ENCODE measurements at regions not wholly inside any gene's neighbourhood (a gene's known extent, or its start where the extent isn't known, plus 50 kb on each side); places are given as distances from the start of the nearest gene placed in this dataset.

DNA sequence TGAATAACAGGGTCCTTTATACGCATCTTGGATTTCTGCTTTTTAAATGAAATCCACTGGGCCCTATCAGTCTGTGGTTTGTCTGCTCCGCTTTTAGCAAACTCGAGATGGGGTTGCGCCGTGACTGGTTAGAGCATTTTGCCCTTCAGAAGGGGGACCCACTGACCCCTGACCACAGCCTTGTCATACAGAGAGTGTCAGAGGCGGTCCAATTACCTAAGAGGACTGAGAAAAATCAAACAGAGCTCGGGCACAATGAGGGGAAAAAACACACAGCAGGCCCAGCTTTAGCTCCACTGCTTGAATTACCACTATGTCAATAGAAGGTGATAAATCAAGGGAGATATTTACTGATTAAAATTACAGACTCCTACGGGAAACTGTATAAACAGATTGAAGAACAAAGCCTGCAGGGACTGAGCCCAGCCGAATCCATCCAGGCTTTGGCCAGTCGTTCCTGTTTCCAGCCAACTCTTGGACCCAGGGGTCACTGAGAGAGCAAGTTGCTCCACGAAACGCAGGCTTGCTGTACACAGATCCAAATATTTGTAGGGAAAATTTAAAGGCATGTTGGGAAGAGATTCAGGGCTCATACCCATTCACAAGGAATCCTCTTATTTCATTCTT lies 131.9 kb upstream of the ZFHX3 start:
- no peak for TF ChIP-seq CTCF (IDR thresholded peaks at IDR 0.05; ENCODE audit: insufficient read depth, low read length, severe bottlenecking)
- FAIRE-seq (no peak), DNase-seq (ENCODE audit: low read depth) (no peak)
- Histone ChIP-seq H3K36me3 (ENCODE audit: control insufficient read depth, insufficient read depth, low read length) (no peaks in the 10 kb centered on the region), H3K4me3 (ENCODE audit: low read depth, low read length) (no peak overlapping the region), H3K27me3 (ENCODE audit: control insufficient read depth, insufficient read depth, low read length) (no peaks in the 10 kb centered on the region)

DNA sequence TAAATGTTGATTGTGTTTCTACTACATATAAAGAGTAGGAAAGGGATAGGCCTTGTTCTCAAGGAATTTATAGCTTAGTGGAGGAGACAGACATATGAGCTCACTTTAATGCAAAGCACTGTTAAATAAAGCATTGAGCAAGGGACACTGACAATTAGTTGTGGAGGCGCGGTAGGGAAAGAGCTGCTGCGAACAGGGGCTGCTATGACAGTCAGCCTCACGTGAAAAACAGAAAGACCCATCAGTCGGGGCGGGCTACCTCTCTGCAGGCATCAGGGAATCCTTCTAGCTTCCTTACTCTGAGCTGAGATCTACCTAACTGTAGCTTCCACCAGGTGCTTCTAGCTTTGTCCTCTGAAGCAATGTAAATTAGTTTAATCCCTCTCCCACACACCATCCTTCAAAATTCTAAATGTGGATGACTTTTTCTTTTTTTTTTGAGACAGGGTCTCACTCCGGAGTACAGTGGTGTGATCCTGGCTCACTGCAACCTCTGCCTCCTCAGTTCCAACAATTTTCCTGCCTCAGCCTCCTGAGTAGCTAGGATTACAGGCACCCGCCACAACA lies 129.9 kb upstream of the ZFHX3 start:
- no peak for TF ChIP-seq CTCF (IDR thresholded peaks at IDR 0.05; ENCODE audit: insufficient read depth, low read length, severe bottlenecking)
- Histone ChIP-seq H3K4me3 (ENCODE audit: low read depth, low read length) (no peak overlapping the region), H3K36me3 (ENCODE audit: control insufficient read depth, insufficient read depth, low read length) (no peaks in the 10 kb centered on the region), H3K27me3 (ENCODE audit: control insufficient read depth, insufficient read depth, low read length) (no peaks in the 10 kb centered on the region)
- DNase-seq (ENCODE audit: low read depth), result no peak
- FAIRE-seq, result no peak

- TF ChIP-seq CTCF (IDR thresholded peaks at IDR 0.05; ENCODE audit: insufficient read depth, low read length, severe bottlenecking), result peak; percentile 43
- Histone ChIP-seq H3K36me3 (ENCODE audit: control insufficient read depth, insufficient read depth, low read length) (no peaks in the 10 kb centered on the region), H3K4me3 (ENCODE audit: low read depth, low read length) (no peak overlapping the region), H3K27me3 (ENCODE audit: control insufficient read depth, insufficient read depth, low read length) (no peaks in the 10 kb centered on the region)
- FAIRE-seq (peak; percentile 91), DNase-seq (ENCODE audit: low read depth) (peak; percentile 97)
Measured at GRCh38 chr16:73176577-73177013, 128.7 kb upstream of the ZFHX3 start.

DNA sequence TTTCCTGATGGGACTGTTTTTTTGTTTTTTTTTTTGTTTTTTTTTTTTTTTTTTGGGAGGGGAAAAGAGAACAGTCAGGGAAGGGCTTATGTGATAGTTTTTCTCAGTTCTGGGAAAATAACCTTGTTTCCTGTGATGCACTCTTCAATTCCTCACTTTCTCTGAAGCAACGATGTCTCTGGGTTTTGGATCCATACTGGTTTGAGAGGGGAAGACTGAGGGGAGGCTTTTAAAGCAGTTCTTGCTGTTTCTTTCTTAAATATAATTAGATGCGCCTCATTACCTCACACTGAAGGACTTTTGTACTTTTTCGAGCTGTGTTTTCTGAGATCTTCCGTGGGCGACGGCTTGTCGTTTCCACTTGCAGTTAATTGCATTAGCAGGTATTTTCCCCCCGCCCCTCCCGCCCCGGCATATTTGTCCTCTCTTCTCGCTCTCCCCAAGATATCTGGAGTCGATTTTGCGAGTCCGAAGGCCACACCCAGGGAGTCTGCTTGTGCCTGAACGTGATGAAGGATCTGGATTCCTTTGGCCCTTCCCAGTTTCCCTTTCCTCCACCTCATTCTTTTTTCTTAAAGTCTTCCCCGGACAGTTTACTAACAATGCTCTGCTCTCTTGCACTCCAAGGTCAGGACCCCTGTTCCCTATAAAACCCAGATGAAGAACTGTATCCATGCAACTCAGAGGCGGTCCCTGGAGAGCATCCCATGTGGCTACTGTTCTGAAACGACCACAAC lies 125.2 kb upstream of the ZFHX3 start:
- Histone ChIP-seq H3K4me3 (ENCODE audit: low read depth, low read length) (no peak overlapping the region), H3K36me3 (ENCODE audit: control insufficient read depth, insufficient read depth, low read length) (no peaks in the 10 kb centered on the region), H3K27me3 (ENCODE audit: control insufficient read depth, insufficient read depth, low read length) (no peaks in the 10 kb centered on the region)
- DNase-seq (ENCODE audit: low read depth) (no peak), FAIRE-seq (no peak)
- no peak for TF ChIP-seq CTCF (IDR thresholded peaks at IDR 0.05; ENCODE audit: insufficient read depth, low read length, severe bottlenecking)

DNA sequence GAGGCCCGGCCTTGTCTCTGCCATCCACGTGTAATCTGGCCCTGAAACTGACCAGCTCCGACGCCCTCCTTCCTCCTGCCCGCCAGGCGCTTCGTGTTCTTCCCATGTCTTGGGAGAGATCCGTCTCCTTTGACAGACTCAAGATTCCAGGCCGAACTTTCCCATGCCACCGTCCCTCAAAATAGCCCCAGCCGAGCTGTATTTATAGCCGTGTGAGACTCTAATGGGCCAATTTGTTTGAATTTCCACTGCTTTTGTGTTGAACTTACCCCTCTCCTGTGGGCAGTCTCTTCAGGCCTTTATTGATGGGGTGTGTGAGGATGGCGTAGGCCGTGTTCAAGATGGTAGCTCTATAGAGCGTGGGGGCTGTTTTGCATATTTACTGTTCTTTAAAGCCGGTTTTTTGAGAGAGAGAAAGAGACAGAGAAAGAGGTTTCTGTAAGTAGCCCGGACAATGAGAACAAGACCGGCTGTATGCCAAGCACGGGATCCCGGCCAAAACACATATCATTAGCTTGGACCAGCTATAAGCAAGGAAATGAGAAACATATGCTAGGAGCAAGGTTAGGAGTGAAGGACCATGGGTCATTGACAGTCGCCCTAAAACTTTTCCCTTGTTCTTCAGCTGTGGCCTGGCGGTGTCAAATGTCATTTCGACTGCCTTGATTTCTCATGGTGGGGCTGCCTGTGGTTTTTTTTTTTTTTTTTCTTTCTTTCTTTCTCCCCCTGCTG lies 124.5 kb upstream of the ZFHX3 start:
- peak; percentile 38 for DNase-seq (ENCODE audit: low read depth)
- Histone ChIP-seq H3K36me3 (ENCODE audit: control insufficient read depth, insufficient read depth, low read length) (no peaks in the 10 kb centered on the region), H3K4me3 (ENCODE audit: low read depth, low read length) (no peak overlapping the region), H3K27me3 (ENCODE audit: control insufficient read depth, insufficient read depth, low read length) (no peaks in the 10 kb centered on the region)
- peak; percentile 28 for TF ChIP-seq CTCF (IDR thresholded peaks at IDR 0.05; ENCODE audit: insufficient read depth, low read length, severe bottlenecking)
- no peak for FAIRE-seq
